ENCODE measurements at regions not wholly inside any gene's neighbourhood (a gene's known extent, or its start where the extent isn't known, plus 50 kb on each side); places are given as distances from the start of the nearest gene placed in this dataset.

DNA sequence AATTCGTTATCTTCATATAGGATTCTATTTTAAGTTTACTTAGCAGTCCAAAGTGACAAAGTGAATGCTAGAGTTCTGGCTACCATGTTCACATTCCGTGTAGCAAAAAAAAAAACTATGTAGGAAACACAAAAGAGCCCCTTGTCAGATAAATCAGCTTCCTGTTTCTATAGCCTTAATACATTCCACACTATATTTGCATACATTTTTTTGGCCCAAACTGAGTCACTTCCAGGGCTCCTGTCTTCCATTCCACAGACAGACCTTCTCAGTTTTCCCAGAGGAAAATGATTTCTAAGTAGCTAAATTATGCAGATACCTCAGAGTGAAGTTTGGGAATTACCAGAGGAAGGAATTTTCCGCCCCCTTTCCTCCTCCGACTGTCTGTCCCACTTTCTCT is 841.9 kb upstream of the HS3ST1 start:
- TF ChIP-seq CTCF (IDR thresholded peaks at IDR 0.05) (no peak), POLR2A (IDR thresholded peaks at IDR 0.05) (no peak)
